Activated effector memory CD4-positive, alpha-beta T cell treated with Interleukin-2 at 50 U/mL for 16 hours (primary cell): ENCODE measurements at regions not wholly inside any gene's neighbourhood (a gene's known extent, or its start where the extent isn't known, plus 50 kb on each side); places are given as distances from the start of the nearest gene placed in this dataset.

ENCODE experiments used
- DNase-seq: peaks from one replicate; pipeline ENCODE4 v3.0.0-alpha.2; 2020

GRCh38 chr5:2283481-2284045 lies 400.8 kb upstream of the IRX4 start:
- DNase-seq, result no peak

- no peak for DNase-seq
Observed at GRCh38 chr5:2282893-2283292, 400.2 kb upstream of the IRX4 start.

GRCh38 chr5:2282034-2282690 lies 399.4 kb upstream of the IRX4 start:
- DNase-seq, result no peak

- no peak for DNase-seq
Observed at GRCh38 chr5:2281446-2281845, 398.7 kb upstream of the IRX4 start.

GRCh38 chr5:2280318-2280717 lies 397.6 kb upstream of the IRX4 start:
- no peak for DNase-seq

- no peak for DNase-seq
Observed at GRCh38 chr5:2278825-2279456, 396.2 kb upstream of the IRX4 start.

GRCh38 chr5:2277886-2278285 lies 395.2 kb upstream of the IRX4 start:
- DNase-seq, result no peak

- DNase-seq, result no peak
Observed at GRCh38 chr5:2276101-2276500, 393.4 kb upstream of the IRX4 start.

GRCh38 chr5:2272755-2273154 lies 390.0 kb upstream of the IRX4 start:
- no peak for DNase-seq

GRCh38 chr5:2272039-2272438 lies 389.3 kb upstream of the IRX4 start:
- no peak for DNase-seq

- no peak for DNase-seq
Observed at GRCh38 chr5:2271316-2271715, 388.6 kb upstream of the IRX4 start.

- no peak for DNase-seq
Observed at GRCh38 chr5:2270467-2270866, 387.7 kb upstream of the IRX4 start.

- no peak for DNase-seq
Observed at GRCh38 chr5:2269656-2270055, 386.9 kb upstream of the IRX4 start.

- no peak for DNase-seq
Observed at GRCh38 chr5:2267991-2268390, 385.3 kb upstream of the IRX4 start.

GRCh38 chr5:2266641-2267240 lies 384.0 kb upstream of the IRX4 start:
- DNase-seq, result no peak

GRCh38 chr5:2265341-2265740 lies 382.6 kb upstream of the IRX4 start:
- no peak for DNase-seq

GRCh38 chr5:2263763-2264162 lies 381.0 kb upstream of the IRX4 start:
- no peak for DNase-seq

- no peak for DNase-seq
Observed at GRCh38 chr5:2262620-2263019, 379.9 kb upstream of the IRX4 start.

- no peak for DNase-seq
Observed at GRCh38 chr5:2261004-2261703, 378.4 kb upstream of the IRX4 start.

- DNase-seq, result no peak
Observed at GRCh38 chr5:2260211-2261003, 377.7 kb upstream of the IRX4 start.

- no peak for DNase-seq
Observed at GRCh38 chr5:2259494-2260107, 376.9 kb upstream of the IRX4 start.

- DNase-seq, result no peak
Observed at GRCh38 chr5:2258861-2259260, 376.1 kb upstream of the IRX4 start.
